Gastrocnemius medialis (tissue), 4 donors: ENCODE measurements at regions not wholly inside any gene's neighbourhood (a gene's known extent, or its start where the extent isn't known, plus 50 kb on each side); places are given as distances from the start of the nearest gene placed in this dataset.

ENCODE experiments used
- ATAC-seq, 2 donors: fragments of 150-250 bp; one replicate each; pipeline ENCODE4 v1.9.1; 2016
- DNase-seq, 2 donors: peaks; one replicate each; pipeline ENCODE4 v3.0.0-alpha.2; 2019
- H3K27ac ChIP-seq, 4 donors: fragments of 200-600 bp; sonication (generic); 1 replicate in 1 of 4; 2 replicates in 3 of 4; pipeline ENCODE4 v1.5.1; 2016 to 2018; ENCODE audit warnings: mild to moderate bottlenecking in 2 of 4, moderate library complexity in 1 of 4
- H3K27me3 ChIP-seq, 3 donors: fragments of 200-600 bp; sonication (generic) in 2 of 3; 1 replicate in 1 of 3; 2 replicates in 2 of 3; pipeline versions ENCODE4 v1.5.1 to v1.6.0; 2016 to 2019; ENCODE audit warnings: mild to moderate bottlenecking in 1 of 3, moderate library complexity in 1 of 3
- H3K36me3 ChIP-seq, 2 donors: fragments of 200-600 bp; sonication (generic) in 1 of 2; one replicate each; pipeline ENCODE4 v1.5.1; 2017 to 2018
- H3K4me1 ChIP-seq, 2 donors: fragments of 200-600 bp; sonication (generic) in 1 of 2; one replicate each; pipeline ENCODE4 v1.5.1; 2016 to 2017; ENCODE audit warnings: mild to moderate bottlenecking in 2 of 2
- H3K4me3 ChIP-seq, 4 donors: fragments of 200-600 bp; sonication (generic) in 3 of 4; 1 replicate in 1 of 4; 2 replicates in 3 of 4; pipeline ENCODE4 v1.5.1; 2016 to 2019; ENCODE audit warnings: mild to moderate bottlenecking in 2 of 4
- H3K9me3 ChIP-seq, 3 donors: fragments of 200-600 bp; sonication (generic) in 2 of 3; 1 replicate in 1 of 3; 2 replicates in 2 of 3; pipeline ENCODE4 v1.5.1; 2016 to 2019
- POLR2A ChIP-seq, 2 donors: fragments of 450-650 bp; IDR thresholded peaks; one replicate each; pipeline ENCODE4 v1.6.1; 2017; ENCODE audit warnings: antibody characterized with exemption in 2 of 2, mild to moderate bottlenecking in 2 of 2, moderate library complexity in 2 of 2
- in situ Hi-C, 4 donors: fragments of 200-750 bp; cut with MboI; loops; one replicate each; pipeline versions ENCODE4 v1.15.0 to v1.8.0; 2017; ENCODE audit warnings: low sequenced_read_pairs in 4 of 4
- intact Hi-C: fragments of 100-400 bp; cut with DNase I; formaldehyde crosslinking; loops from one replicate; pipeline ENCODE4 v1.15.1; 2023; ENCODE audit warnings: low total_unique reads
- TF ChIP-seq, protein P1 (sequence below), 5 experiments: fragments of 450-650 bp in 3 of 5; fragments of 200-600 bp in 2 of 5; sonication (generic) in 2 of 5; IDR thresholded peaks in 4 of 5; conservative IDR thresholded peaks in 1 of 5; 1 replicate in 4 of 5; 2 replicates in 1 of 5; pipeline ENCODE4 v1.5.1; 2016 to 2019; ENCODE audit warnings: antibody characterized with exemption in 5 of 5, mild to moderate bottlenecking in 3 of 5, moderate library complexity in 3 of 5

DNA sequence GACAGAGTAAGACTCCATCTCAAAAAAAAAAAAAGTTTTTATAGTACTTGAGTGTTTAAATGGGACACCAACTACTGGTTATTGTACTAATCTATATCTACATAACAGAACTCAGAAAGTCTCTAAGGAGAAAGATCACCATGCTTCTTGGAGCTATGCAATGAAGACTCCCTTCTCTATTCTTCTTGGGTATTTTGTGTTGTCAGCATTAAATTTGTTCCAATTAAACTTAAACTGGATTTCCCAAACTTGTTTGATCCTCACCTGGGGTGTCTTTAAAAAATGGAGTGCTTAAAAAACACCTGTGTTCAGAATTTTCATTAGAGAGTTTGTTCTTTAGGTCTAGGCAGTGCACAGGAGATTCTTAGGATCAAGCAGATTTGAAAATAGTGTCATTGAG, 536.0 kb downstream of the GATA3 start:
- in situ Hi-C loops (no loop called here), intact Hi-C loops (no loop called here)
- no peak for DNase-seq

DNA sequence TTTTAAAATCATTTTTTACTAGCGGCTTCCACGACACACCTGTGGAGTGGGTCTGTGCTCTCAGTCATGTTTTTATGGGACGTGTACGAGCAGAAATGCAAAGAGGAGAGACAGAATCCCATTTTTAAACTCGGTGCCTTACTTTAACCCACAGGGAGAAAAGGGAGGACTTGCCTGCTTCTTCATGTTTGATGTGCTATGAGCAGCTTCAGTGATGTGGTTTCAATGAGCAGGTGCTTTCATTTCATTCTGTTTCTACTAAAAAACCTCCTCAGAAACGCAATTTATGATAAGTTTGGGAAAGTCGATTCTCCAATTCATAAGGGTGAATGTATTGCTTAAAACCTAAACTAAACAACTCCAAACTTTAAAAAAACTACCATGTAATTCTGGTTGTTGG, 537.2 kb downstream of the GATA3 start:
- Histone ChIP-seq H3K9me3 (no peaks in the 10 kb centered on the region), H3K4me3 (no peak overlapping the region), H3K36me3 (no peaks in the 10 kb centered on the region), H3K4me1 (no peaks in the 10 kb centered on the region), H3K27ac (no peak overlapping the region), H3K27me3 (no peaks in the 10 kb centered on the region)
- no peak for TF ChIP-seq POLR2A (IDR thresholded peaks at IDR 0.05)
- TF ChIP-seq, protein P1, sequence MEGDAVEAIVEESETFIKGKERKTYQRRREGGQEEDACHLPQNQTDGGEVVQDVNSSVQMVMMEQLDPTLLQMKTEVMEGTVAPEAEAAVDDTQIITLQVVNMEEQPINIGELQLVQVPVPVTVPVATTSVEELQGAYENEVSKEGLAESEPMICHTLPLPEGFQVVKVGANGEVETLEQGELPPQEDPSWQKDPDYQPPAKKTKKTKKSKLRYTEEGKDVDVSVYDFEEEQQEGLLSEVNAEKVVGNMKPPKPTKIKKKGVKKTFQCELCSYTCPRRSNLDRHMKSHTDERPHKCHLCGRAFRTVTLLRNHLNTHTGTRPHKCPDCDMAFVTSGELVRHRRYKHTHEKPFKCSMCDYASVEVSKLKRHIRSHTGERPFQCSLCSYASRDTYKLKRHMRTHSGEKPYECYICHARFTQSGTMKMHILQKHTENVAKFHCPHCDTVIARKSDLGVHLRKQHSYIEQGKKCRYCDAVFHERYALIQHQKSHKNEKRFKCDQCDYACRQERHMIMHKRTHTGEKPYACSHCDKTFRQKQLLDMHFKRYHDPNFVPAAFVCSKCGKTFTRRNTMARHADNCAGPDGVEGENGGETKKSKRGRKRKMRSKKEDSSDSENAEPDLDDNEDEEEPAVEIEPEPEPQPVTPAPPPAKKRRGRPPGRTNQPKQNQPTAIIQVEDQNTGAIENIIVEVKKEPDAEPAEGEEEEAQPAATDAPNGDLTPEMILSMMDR (IDR thresholded peaks at IDR 0.05 in 4 of 5, conservative IDR thresholded peaks at IDR 0.05 in 1 of 5) = no peak
- no peak for DNase-seq
- in situ Hi-C loops (no loop called here), intact Hi-C loops (no loop called here)
- ATAC-seq = no peak

More for the DNA sequence above, 536.0 kb downstream of the GATA3 start:
- H3K4me1 ChIP-seq = no peaks in the 10 kb centered on the region
- H3K4me3 ChIP-seq = no peak overlapping the region
- H3K27me3 ChIP-seq = no peaks in the 10 kb centered on the region
- ATAC-seq = no peak
- no peaks in the 10 kb centered on the region for H3K9me3 ChIP-seq
- no peaks in the 10 kb centered on the region for H3K36me3 ChIP-seq
- no peak for TF ChIP-seq POLR2A (IDR thresholded peaks at IDR 0.05)
- TF ChIP-seq, protein P1 (IDR thresholded peaks at IDR 0.05 in 4 of 5, conservative IDR thresholded peaks at IDR 0.05 in 1 of 5) = no peak
- H3K27ac ChIP-seq = no peak overlapping the region

DNA sequence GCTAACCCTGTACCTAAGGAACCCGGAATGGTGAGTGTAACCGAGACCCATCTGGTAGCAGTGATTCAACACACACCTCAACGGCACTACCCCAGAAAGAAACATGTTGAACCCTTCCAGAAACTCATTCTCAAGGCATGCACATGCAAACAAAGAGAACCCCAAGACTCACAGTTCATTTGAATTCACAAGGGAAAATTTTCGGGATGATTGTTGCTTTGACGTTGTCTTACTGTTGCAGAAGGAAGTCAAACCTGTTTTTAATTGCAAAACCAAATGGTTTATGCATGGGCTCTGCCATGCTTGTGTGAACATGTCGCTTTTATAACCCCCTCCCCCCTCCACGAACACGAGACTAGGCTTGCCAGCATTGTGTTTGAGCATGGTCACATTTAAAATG, 539.7 kb downstream of the GATA3 start:
- Histone ChIP-seq H3K4me3 (no peak overlapping the region), H3K4me1 (no peaks in the 10 kb centered on the region), H3K27ac (no peak overlapping the region), H3K36me3 (no peaks in the 10 kb centered on the region), H3K27me3 (no peaks in the 10 kb centered on the region), H3K9me3 (no peaks in the 10 kb centered on the region)
- no peak for TF ChIP-seq POLR2A (IDR thresholded peaks at IDR 0.05)
- TF ChIP-seq, protein P1 (IDR thresholded peaks at IDR 0.05 in 4 of 5, conservative IDR thresholded peaks at IDR 0.05 in 1 of 5) = no peak
- in situ Hi-C loops (no loop called here), intact Hi-C loops (no loop called here)
- DNase-seq (no peak), ATAC-seq (no peak)

DNA sequence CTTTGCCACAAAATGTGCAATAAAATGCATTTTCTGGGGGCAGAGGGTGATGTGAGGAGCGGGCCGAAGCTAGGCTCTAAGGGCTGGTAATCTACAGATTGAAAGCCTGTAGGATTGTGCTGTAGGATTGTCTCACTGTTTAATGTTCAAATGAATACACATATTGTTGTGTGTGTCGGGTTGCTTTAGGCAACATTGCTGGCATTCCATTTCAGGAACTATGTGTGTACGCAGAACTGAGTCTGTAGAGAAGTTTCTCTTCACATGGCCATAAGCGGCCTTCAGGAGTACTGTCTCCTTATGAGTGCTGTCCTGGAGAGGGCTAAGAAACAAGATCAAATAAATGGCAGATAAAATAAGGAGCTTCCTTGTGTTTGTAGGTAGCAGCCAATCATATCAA, 540.2 kb downstream of the GATA3 start:
- no peak overlapping the region for H3K27ac ChIP-seq
- intact Hi-C loops = no loop called here
- TF ChIP-seq, protein P1 (IDR thresholded peaks at IDR 0.05 in 4 of 5, conservative IDR thresholded peaks at IDR 0.05 in 1 of 5) = no peak
- TF ChIP-seq POLR2A (IDR thresholded peaks at IDR 0.05) = no peak
- DNase-seq (no peak), ATAC-seq (no peak)
- in situ Hi-C loops = no loop called here
- no peaks in the 10 kb centered on the region for H3K36me3 ChIP-seq
- H3K27me3 ChIP-seq = no peaks in the 10 kb centered on the region
- H3K4me1 ChIP-seq = no peaks in the 10 kb centered on the region
- H3K4me3 ChIP-seq = no peak overlapping the region
- H3K9me3 ChIP-seq = no peaks in the 10 kb centered on the region

DNA sequence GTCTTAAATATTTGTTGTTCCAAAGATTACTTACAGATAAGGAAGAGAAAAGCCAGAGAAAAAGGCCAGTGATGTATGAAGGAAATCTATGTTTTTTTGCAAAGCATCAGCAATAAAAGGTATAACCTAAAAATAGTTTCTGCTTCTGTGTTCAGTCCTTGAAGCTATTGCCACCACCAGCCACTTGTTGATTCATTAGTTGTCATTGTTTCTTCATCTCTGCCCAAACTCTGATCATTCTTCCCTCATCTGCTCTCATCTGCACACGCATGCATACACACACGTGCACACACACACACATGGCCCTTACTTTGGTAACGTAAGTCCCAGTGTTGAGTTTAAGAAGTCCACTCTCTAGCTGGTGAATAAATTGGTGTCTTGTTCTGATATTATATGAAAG, 540.7 kb downstream of the GATA3 start:
- H3K27ac ChIP-seq = no peak overlapping the region
- DNase-seq (no peak), ATAC-seq (no peak)
- intact Hi-C loops = no loop called here
- H3K27me3 ChIP-seq = no peaks in the 10 kb centered on the region
- in situ Hi-C loops = no loop called here
- no peaks in the 10 kb centered on the region for H3K9me3 ChIP-seq
- no peaks in the 10 kb centered on the region for H3K36me3 ChIP-seq
- no peak overlapping the region for H3K4me3 ChIP-seq
- H3K4me1 ChIP-seq = no peaks in the 10 kb centered on the region
- TF ChIP-seq, protein P1 (IDR thresholded peaks at IDR 0.05 in 4 of 5, conservative IDR thresholded peaks at IDR 0.05 in 1 of 5) = no peak
- no peak for TF ChIP-seq POLR2A (IDR thresholded peaks at IDR 0.05)
